ENCODE measurements at regions not wholly inside any gene's neighbourhood (a gene's known extent, or its start where the extent isn't known, plus 50 kb on each side); places are given as distances from the start of the nearest gene placed in this dataset.

DNA sequence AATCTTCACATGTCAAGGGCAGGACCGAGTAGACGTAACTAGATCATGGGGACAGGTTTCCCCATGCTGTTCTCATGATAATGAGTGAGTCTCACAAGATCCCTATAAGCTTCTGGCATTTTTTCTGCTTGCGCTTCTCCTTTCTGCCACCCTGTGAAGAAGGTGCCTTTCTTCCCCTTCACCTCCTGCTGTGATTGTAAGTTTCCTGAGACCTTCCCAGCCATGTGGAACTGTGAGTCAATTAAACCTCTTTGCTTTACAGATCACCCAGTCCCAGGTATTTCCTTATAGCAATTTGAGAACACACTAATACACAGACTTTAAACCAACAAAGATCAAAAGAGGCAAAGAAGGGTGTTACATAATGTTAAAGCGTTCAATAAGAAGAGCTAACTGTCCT, 156.6 kb upstream of the UBE2E2 start:
- TF ChIP-seq, protein P1, sequence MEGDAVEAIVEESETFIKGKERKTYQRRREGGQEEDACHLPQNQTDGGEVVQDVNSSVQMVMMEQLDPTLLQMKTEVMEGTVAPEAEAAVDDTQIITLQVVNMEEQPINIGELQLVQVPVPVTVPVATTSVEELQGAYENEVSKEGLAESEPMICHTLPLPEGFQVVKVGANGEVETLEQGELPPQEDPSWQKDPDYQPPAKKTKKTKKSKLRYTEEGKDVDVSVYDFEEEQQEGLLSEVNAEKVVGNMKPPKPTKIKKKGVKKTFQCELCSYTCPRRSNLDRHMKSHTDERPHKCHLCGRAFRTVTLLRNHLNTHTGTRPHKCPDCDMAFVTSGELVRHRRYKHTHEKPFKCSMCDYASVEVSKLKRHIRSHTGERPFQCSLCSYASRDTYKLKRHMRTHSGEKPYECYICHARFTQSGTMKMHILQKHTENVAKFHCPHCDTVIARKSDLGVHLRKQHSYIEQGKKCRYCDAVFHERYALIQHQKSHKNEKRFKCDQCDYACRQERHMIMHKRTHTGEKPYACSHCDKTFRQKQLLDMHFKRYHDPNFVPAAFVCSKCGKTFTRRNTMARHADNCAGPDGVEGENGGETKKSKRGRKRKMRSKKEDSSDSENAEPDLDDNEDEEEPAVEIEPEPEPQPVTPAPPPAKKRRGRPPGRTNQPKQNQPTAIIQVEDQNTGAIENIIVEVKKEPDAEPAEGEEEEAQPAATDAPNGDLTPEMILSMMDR (IDR thresholded peaks at IDR 0.05) = no peak
- TF ChIP-seq POLR2A (IDR thresholded peaks at IDR 0.05) = no peak
